WI38 (cell line): ENCODE measurements at regions not wholly inside any gene's neighbourhood (a gene's known extent, or its start where the extent isn't known, plus 50 kb on each side); places are given as distances from the start of the nearest gene placed in this dataset.
"Not testable (repeated sequence)": the region's sequence is repeated elsewhere in the genome, so short reads cannot be mapped to it uniquely, and the experiment has no call there.

Source experiments
- H3K4me3 ChIP-seq: 2 replicates; pipeline ENCODE4 v1.5.1; 2011; ENCODE audit warnings: low read depth, mild to moderate bottlenecking, control low read depth, low read length
- TF ChIP-seq, protein P1 (sequence below): IDR thresholded peaks from 2 replicates; pipeline ENCODE4 v1.5.1; 2012; ENCODE audit warnings: low read depth, mild to moderate bottlenecking, control low read depth, low read length

DNA sequence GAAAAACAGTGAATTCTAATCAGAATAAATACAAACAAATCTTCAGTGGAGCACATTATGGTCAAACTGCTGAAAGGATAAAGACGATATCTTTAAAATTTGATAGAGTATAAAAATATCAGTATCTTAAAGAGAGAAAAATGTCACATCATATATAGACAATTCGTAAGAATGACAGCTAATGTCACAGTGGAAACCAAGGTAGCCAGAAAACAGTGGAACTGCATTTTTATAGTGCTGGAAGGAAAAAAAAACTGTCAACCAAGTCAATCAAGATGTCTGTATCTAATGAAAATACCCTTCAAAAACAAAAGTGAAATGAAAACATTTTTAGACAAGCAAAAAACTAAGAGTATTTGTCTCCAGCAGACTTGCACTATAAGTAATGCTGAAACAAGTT lies 73.4 kb upstream of the HMGXB4 start:
- H3K4me3 ChIP-seq = no peak overlapping the region

DNA sequence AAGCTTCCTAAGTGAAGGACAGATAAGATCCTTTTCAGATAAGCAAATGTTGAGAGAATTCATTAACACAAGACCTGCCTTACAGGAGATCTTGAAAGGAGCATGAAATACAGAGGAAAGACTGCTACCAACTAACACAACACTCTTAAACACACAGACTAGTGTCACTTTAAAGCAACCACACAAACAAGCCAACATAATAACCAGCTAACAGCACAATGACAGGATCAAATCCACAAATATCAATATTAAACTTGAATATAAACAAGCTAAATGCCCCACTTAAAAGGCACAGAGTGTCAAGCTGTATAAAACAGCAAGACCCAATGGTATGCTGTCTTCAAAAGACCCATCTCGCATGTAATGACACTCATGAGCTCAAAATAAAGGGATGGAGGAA lies 70.8 kb upstream of the HMGXB4 start:
- H3K4me3 ChIP-seq = no peak overlapping the region
- TF ChIP-seq, protein P1, sequence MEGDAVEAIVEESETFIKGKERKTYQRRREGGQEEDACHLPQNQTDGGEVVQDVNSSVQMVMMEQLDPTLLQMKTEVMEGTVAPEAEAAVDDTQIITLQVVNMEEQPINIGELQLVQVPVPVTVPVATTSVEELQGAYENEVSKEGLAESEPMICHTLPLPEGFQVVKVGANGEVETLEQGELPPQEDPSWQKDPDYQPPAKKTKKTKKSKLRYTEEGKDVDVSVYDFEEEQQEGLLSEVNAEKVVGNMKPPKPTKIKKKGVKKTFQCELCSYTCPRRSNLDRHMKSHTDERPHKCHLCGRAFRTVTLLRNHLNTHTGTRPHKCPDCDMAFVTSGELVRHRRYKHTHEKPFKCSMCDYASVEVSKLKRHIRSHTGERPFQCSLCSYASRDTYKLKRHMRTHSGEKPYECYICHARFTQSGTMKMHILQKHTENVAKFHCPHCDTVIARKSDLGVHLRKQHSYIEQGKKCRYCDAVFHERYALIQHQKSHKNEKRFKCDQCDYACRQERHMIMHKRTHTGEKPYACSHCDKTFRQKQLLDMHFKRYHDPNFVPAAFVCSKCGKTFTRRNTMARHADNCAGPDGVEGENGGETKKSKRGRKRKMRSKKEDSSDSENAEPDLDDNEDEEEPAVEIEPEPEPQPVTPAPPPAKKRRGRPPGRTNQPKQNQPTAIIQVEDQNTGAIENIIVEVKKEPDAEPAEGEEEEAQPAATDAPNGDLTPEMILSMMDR = no peak

More for the DNA sequence above, 73.4 kb upstream of the HMGXB4 start:
- TF ChIP-seq, protein P1 = no peak

DNA sequence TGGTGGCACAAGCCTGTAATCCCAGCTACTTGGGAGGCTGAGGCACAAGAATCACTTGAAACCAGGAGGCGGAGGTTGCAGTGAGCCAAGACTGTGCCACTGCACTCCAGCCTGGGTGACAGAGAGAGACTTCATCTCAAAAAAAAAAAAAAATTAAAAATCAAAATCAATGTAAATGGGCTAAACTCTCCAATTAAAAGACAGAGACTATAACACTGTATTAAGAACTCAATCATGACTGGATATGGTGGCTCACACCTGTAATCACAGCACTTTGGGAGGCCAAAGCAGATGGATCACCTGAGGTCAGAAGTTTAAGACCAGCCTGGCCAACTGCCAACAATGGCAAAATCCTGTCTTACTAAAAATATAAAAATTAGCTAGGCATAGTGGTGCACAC lies 68.4 kb upstream of the HMGXB4 start:
- not testable (repeated sequence) for H3K4me3 ChIP-seq

DNA sequence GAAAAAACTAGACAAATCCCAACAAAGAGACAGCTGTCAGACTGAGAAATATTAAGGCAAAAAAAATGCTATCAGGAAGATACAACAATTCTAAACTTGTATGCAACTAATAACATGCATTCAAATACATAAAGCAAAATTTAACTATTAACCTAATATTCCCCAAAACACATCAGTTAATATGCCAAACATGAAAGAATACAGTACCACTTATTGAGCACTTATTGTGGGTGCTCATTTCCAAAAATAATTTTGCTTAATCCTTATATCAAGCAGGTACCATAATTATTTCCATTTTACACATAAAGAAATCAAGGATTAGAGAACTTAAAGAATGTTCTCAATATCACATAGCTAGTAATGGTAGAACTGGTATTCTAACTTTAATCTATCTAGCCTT lies 67.7 kb upstream of the HMGXB4 start:
- no peak overlapping the region for H3K4me3 ChIP-seq
- TF ChIP-seq, protein P1 = no peak

DNA sequence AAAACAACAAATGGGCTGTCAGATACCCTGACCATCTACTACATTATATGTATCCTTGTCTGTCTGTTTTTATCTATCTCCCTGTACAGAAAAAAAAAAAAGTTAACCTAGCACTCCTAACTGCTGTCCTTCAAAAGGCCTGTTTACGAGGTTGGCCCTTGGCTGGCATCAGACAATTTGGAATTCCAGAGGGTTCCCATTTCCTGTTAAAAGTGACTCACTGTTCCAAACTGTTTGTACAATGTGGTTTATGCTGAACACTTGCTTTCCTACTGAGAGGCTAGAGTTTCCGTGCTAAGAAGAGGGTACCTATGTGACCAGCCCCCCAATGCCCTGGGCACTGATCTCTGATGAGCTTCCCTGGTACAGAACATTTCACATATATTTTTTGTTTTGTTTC lies 65.9 kb upstream of the HMGXB4 start:
- H3K4me3 ChIP-seq = no peak overlapping the region
- TF ChIP-seq, protein P1 = no peak

DNA sequence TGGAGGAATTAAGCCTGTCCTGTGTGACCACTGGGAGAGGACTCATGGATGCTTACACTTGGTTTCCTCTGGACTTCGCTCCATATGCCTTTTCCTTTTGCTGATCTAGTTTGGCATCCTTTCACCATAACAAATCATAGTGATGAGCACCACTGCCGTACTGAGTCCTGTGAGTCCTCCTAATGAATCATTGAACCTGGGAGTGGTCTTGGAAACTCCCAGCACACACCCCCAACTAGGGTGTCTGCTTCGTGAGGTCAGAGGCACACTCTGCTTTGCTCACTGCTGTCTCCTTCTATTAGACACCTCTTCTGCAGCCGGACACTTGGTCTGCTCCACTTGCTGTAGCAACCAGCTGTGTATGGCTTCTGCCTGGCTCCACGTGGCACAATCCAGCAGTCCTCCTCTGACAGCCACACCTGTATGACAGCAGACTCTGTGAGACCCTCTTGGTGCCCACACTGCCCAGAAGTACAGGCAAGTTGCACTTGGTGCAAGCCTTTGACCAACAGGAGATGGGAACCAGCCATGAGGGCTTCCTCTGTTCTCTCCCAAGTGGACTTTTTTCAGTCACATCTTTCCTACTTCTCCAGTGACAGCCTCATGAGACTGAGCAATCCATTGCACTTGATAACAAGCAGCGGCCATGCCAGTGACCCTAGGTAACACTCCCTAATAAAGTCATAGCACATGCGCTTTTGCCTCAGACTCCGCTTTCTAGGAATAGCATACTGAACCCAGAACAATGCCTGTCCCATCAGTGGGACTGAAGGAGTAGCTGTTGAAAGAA lies 65.0 kb upstream of the HMGXB4 start:
- H3K4me3 ChIP-seq = no peak overlapping the region
- TF ChIP-seq, protein P1 = no peak

DNA sequence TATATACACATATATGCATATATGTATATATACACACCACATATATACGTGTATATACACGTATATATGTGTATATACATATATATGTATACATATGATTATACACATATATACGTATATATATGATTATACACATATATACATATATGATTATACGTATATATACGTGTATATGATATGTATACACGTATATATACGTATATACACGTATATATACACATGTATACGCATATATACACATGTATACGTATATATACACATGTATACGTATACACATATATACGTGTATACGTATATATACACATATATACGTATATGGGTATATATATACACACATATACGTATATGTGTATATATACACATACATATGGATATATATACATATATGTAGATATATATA lies 62.1 kb upstream of the HMGXB4 start:
- H3K4me3 ChIP-seq = no peak overlapping the region
- TF ChIP-seq, protein P1 = no peak

DNA sequence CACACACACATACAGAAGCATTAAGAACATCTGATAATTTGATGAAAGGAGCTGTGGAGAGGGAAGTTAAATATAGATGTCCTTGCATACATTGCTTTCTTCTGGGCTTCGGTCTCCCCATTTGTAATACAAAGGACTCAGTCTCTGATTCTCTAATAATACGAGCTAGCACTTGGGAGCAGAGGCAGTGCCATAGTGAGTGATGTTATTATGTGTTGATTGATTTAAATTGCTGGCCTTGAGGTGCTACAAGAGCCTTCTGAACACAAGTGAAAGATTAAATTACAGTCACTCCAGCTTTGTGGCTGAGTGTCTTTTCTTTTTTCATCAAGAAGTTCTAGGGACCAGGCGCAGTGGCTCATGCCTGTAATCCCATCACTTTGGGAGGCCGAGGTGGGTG lies 61.5 kb upstream of the HMGXB4 start:
- H3K4me3 ChIP-seq = no peak overlapping the region
- TF ChIP-seq, protein P1 = no peak
